RWPE1 (cell line): ENCODE measurements at regions not wholly inside any gene's neighbourhood (a gene's known extent, or its start where the extent isn't known, plus 50 kb on each side); places are given as distances from the start of the nearest gene placed in this dataset.

Experiments
- CTCF ChIA-PET: fragments of 350-600 bp; sonication (Branson Sonifier 250); formaldehyde crosslinking; extraction: SDS; loops from one replicate; lab custom pipeline; 2021; lab: Yijun Ruan, JAX
- POLR2A ChIA-PET: fragments of 400-600 bp; formaldehyde crosslinking; extraction: SDS; loops from one replicate; lab custom pipeline; 2020; ENCODE audit warnings: antibody characterized with exemption; ENCODE audit not compliant: low non-redundant PET; lab: Yijun Ruan, JAX
- DNase-seq: peaks from one replicate; pipeline ENCODE4 v3.0.0; 2012; ENCODE audit warnings: low spot score
- H3K27ac ChIP-seq: fragments of 450-650 bp; 2 replicates; pipeline ENCODE4 v1.5.1; 2017
- CTCF ChIP-seq: fragments of 450-650 bp; conservative IDR thresholded peaks from 2 replicates; pipeline ENCODE4 v1.5.1; 2017; ENCODE audit warnings: low read depth, mild to moderate bottlenecking

GRCh38 chr4:124095621-124096020 lies 616.9 kb downstream of the ANKRD50 start:
- no peak for TF ChIP-seq CTCF
- no peak overlapping the region for H3K27ac ChIP-seq
- POLR2A ChIA-PET = no interaction called here
- CTCF ChIA-PET = no interaction called here
- no peak for DNase-seq

- no peak for DNase-seq
- CTCF ChIA-PET = no interaction called here
- no peak for TF ChIP-seq CTCF
- POLR2A ChIA-PET = no interaction called here
- H3K27ac ChIP-seq = no peak overlapping the region
Observed at GRCh38 chr4:124096290-124096689, 616.2 kb downstream of the ANKRD50 start.

GRCh38 chr4:124097447-124097846 lies 615.1 kb downstream of the ANKRD50 start:
- DNase-seq = no peak
- POLR2A ChIA-PET = no interaction called here
- no peak overlapping the region for H3K27ac ChIP-seq
- CTCF ChIA-PET = interaction anchor here (0.6 to 0.7 kb wide), 3 partner anchors 10 to 849 kb away, joined by 3 to 4 read pairs (median 3); no protein-coding TSS in a partner anchor
- TF ChIP-seq CTCF = no peak

GRCh38 chr4:124104101-124104500 lies 608.4 kb downstream of the ANKRD50 start:
- TF ChIP-seq CTCF = no peak
- DNase-seq = no peak
- POLR2A ChIA-PET = no interaction called here
- H3K27ac ChIP-seq = no peak overlapping the region
- CTCF ChIA-PET = interaction anchor here (0.6 kb wide), 1 partner anchor 147 kb away, joined by 6 read pairs; no protein-coding TSS in a partner anchor

- ChIA-PET POLR2A (no interaction called here), CTCF (interaction anchor here (0.6 kb wide), 1 partner anchor 148 kb away, joined by 6 read pairs; no protein-coding TSS in a partner anchor)
- no peak for TF ChIP-seq CTCF
Observed at GRCh38 chr4:124104628-124105027, 607.9 kb downstream of the ANKRD50 start.

GRCh38 chr4:124105212-124105611 lies 607.3 kb downstream of the ANKRD50 start:
- no peak overlapping the region for H3K27ac ChIP-seq
- peak; percentile 8 for DNase-seq
- ChIA-PET CTCF (interaction anchor here (1.0 kb wide), 1 partner anchor 706 kb away, joined by 3 read pairs; no protein-coding TSS in a partner anchor), POLR2A (no interaction called here)
- no peak for TF ChIP-seq CTCF

More at GRCh38 chr4:124104628-124105027, 607.9 kb downstream of the ANKRD50 start:
- H3K27ac ChIP-seq = no peak overlapping the region
- DNase-seq = no peak

GRCh38 chr4:124111411-124111810 lies 601.1 kb downstream of the ANKRD50 start:
- POLR2A ChIA-PET = no interaction called here
- CTCF ChIA-PET = interaction anchor here (0.6 to 0.8 kb wide), 2 partner anchors 12 to 51 kb away, joined by 3 read pairs; no protein-coding TSS in a partner anchor
- TF ChIP-seq CTCF = no peak
- no peak overlapping the region for H3K27ac ChIP-seq
- no peak for DNase-seq
